ENCODE measurements at regions not wholly inside any gene's neighbourhood (a gene's known extent, or its start where the extent isn't known, plus 50 kb on each side); places are given as distances from the start of the nearest gene placed in this dataset.

DNA sequence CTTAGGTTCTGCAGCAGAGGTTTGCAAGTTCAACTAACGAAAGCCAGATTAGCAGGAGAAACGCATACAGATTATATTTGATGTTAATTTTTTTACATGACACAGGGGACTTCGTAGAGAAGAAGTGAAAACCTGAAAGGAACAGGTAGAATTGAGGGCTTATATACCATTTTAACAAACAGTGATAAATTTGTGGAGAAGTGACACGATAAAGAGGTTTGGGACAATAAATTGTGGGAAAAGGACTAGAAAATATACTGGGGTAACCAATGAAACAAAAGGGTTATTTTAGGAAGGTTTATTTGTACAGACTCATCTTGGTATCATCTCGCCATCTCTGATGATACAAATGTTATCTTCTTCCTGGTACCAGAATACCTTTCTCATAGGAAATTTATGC is 452.9 kb downstream of the SETD4 start:
- H3K36me3 ChIP-seq (ENCODE audit: insufficient read depth, low read length): no peaks in the 10 kb centered on the region
- no peaks in the 10 kb centered on the region for H3K9me3 ChIP-seq (ENCODE audit: low read length)
- Mint-ChIP-seq H3K9me3 (peaks cover 0 to 3% (median 0%) of the 10 kb centered on the region in 5 donors), H3K27ac (no peak overlapping the region), H3K4me1 (no peaks in the 10 kb centered on the region), H3K27me3 (peaks cover 14 to 41% of the 10 kb centered on the region in 2 donors), H3K36me3 (no peaks in the 10 kb centered on the region), H3K4me3 (no peak overlapping the region)
- H3K27ac ChIP-seq (ENCODE audit: low read depth, low read length): no peak overlapping the region
- ChIA-PET CTCF (no interaction called here), POLR2A (no interaction called here)
- no peak for DNase-seq
- H3K4me3 ChIP-seq (ENCODE audit: low read length): no peak overlapping the region
- H3K4me1 ChIP-seq (ENCODE audit: insufficient read depth, low read length): no peaks in the 10 kb centered on the region
- H3K27me3 ChIP-seq (ENCODE audit: insufficient read depth, low read length, poor library complexity, severe bottlenecking): no peaks in the 10 kb centered on the region

DNA sequence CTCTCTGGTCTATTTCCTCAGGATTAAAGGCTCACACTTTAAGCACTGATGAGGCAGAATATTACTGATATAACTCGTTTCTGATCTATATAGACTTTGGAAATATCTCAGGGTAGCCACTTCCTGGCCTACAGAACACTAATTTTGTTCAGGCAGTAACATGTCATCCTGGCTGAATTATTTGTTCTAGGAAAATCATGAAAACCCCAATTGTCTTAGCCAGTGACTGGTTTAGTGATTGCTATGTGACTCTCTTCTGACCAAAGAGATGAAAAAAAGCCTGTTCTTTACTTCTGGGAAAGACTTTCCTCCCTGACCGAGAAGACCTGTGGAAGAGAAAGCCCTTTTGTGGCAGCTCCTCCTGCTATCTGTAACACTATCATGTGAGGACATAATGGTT is 453.7 kb downstream of the SETD4 start:
- H3K9me3 ChIP-seq (ENCODE audit: low read length): no peaks in the 10 kb centered on the region
- no peaks in the 10 kb centered on the region for H3K4me1 ChIP-seq (ENCODE audit: insufficient read depth, low read length)
- peaks cover 10 to 40% of the 10 kb centered on the region in 2 donors for H3K27me3 Mint-ChIP-seq
- H3K36me3 Mint-ChIP-seq: no peaks in the 10 kb centered on the region
- no peak overlapping the region for H3K27ac ChIP-seq (ENCODE audit: low read depth, low read length)
- H3K4me3 ChIP-seq (ENCODE audit: low read length): no peak overlapping the region
- H3K27ac Mint-ChIP-seq: peak overlapping the region in 1 of 8 donors; percentile 64
- peaks cover 0 to 3% (median 0%) of the 10 kb centered on the region in 5 donors for H3K9me3 Mint-ChIP-seq
- H3K4me1 Mint-ChIP-seq: no peaks in the 10 kb centered on the region
- no peak for DNase-seq
- no peak overlapping the region for H3K4me3 Mint-ChIP-seq
- ChIA-PET CTCF (no interaction called here), POLR2A (no interaction called here)
- no peaks in the 10 kb centered on the region for H3K36me3 ChIP-seq (ENCODE audit: insufficient read depth, low read length)
- no peaks in the 10 kb centered on the region for H3K27me3 ChIP-seq (ENCODE audit: insufficient read depth, low read length, poor library complexity, severe bottlenecking)

DNA sequence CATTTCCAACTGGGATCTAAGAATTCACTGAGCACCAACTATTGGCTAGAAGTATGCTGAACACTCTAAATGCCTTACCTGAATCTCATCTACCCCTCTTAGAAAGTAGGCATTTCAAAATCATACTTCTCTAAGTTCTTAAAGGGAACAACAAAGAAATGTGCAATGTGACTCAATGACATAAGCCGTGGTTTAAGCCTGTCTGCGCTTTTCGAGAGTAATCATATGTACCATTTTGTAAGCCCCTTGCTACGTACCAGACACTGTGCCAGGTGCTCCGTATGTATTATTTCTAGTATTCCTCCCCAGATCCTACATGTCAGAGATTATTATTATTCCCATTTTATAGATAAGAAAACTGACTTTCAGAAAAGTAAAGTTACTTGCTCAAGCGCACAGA is 454.2 kb downstream of the SETD4 start:
- H3K9me3 ChIP-seq (ENCODE audit: low read length): no peaks in the 10 kb centered on the region
- Mint-ChIP-seq H3K4me1 (no peaks in the 10 kb centered on the region), H3K4me3 (no peak overlapping the region), H3K27ac (no peak overlapping the region), H3K27me3 (peaks cover 10 to 36% of the 10 kb centered on the region in 2 donors), H3K9me3 (peaks cover 0 to 3% (median 0%) of the 10 kb centered on the region in 5 donors), H3K36me3 (no peaks in the 10 kb centered on the region)
- H3K36me3 ChIP-seq (ENCODE audit: insufficient read depth, low read length): no peaks in the 10 kb centered on the region
- no peaks in the 10 kb centered on the region for H3K4me1 ChIP-seq (ENCODE audit: insufficient read depth, low read length)
- ChIA-PET CTCF (no interaction called here), POLR2A (no interaction called here)
- no peak overlapping the region for H3K27ac ChIP-seq (ENCODE audit: low read depth, low read length)
- H3K4me3 ChIP-seq (ENCODE audit: low read length): no peak overlapping the region
- H3K27me3 ChIP-seq (ENCODE audit: insufficient read depth, low read length, poor library complexity, severe bottlenecking): no peaks in the 10 kb centered on the region
- DNase-seq: no peak

DNA sequence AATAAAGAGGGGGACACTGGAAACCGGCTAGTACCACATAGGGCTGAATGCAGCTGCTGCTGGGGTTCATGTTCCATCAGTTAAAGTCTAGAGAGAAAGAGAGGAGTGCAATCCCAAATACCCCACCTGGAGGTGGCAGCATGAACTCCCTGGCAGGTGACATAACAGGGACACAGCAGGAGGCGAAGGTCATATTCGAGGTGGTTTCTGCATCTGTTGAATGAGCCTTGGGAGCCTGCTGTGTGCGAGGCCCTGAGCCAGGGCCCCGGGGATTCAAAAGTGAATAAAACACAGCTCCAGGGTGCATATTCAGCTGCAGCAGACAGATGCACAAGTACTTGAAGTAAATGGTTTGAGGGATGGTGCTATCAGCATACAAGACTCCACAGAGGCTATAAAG is 456.8 kb downstream of the SETD4 start:
- Mint-ChIP-seq H3K36me3 (no peaks in the 10 kb centered on the region), H3K4me1 (no peaks in the 10 kb centered on the region), H3K4me3 (no peak overlapping the region), H3K9me3 (peaks cover 0 to 3% (median 0%) of the 10 kb centered on the region in 5 donors), H3K27me3 (peaks cover 13 to 30% of the 10 kb centered on the region in 2 donors), H3K27ac (no peak overlapping the region)
- DNase-seq: no peak
- ChIA-PET CTCF (no interaction called here), POLR2A (no interaction called here)
- no peaks in the 10 kb centered on the region for H3K9me3 ChIP-seq (ENCODE audit: low read length)
- no peak overlapping the region for H3K4me3 ChIP-seq (ENCODE audit: low read length)
- H3K27me3 ChIP-seq (ENCODE audit: insufficient read depth, low read length, poor library complexity, severe bottlenecking): no peaks in the 10 kb centered on the region
- H3K4me1 ChIP-seq (ENCODE audit: insufficient read depth, low read length): no peaks in the 10 kb centered on the region
- H3K36me3 ChIP-seq (ENCODE audit: insufficient read depth, low read length): no peaks in the 10 kb centered on the region
- H3K27ac ChIP-seq (ENCODE audit: low read depth, low read length): no peak overlapping the region

DNA sequence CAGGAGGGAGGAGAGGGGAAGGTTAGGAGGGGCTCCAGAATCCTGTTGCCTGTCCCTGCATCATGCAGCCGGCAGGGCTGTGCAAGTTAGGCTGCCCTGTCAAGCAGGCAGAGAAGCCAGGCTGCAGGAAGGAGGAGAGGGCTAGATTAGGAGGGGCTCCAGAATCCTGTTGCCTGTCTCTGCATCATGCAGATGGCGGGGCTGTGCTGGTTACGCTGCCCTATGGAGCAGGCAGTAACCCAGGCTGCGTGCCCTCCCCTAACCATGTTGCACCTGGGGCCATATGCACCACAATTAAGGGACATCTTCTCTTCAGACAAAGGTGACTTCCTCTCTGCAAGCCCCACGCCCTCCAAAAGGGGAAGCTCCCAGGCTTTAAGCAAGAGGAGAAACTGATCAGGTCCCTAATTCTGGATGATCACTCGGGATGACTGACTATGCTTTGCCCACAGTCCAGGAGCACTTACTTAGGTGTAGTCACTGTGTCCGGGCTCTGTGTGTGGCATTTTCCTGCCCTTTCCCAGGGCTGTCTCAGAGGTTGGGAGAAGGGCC is 457.4 kb downstream of the SETD4 start:
- no peaks in the 10 kb centered on the region for H3K36me3 Mint-ChIP-seq
- H3K4me1 Mint-ChIP-seq: no peaks in the 10 kb centered on the region
- no peak overlapping the region for H3K4me3 Mint-ChIP-seq
- CTCF ChIA-PET: no interaction called here
- Histone ChIP-seq H3K9me3 (ENCODE audit: low read length) (no peaks in the 10 kb centered on the region), H3K27me3 (ENCODE audit: insufficient read depth, low read length, poor library complexity, severe bottlenecking) (no peaks in the 10 kb centered on the region), H3K4me1 (ENCODE audit: insufficient read depth, low read length) (no peaks in the 10 kb centered on the region), H3K27ac (ENCODE audit: low read depth, low read length) (no peak overlapping the region), H3K4me3 (ENCODE audit: low read length) (no peak overlapping the region), H3K36me3 (ENCODE audit: insufficient read depth, low read length) (no peaks in the 10 kb centered on the region)
- peaks cover 13 to 30% of the 10 kb centered on the region in 2 donors for H3K27me3 Mint-ChIP-seq
- peaks cover 0 to 3% (median 0%) of the 10 kb centered on the region in 5 donors for H3K9me3 Mint-ChIP-seq
- no peak overlapping the region for H3K27ac Mint-ChIP-seq
- POLR2A ChIA-PET: no interaction called here
- DNase-seq: no peak

DNA sequence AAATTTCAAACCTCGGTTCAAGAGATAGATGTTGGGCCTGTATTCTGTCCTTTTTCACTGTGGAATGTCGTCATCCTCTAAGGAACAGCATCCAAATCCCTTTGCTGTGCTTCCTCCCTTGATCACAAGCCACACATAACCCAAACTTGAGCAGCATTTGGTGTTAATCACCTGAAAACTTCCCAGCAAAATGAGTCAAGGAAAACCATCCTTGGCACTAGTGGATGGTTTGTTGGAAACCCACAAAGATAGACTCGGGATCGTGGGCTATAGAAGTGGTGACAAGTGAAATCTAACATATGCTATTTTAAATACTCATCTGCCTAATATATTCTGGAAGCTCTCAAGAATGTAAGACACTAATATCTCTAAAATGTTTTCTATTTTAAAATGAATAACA is 459.1 kb downstream of the SETD4 start:
- Mint-ChIP-seq H3K9me3 (no peaks in the 10 kb centered on the region), H3K27me3 (peaks cover 17 to 30% of the 10 kb centered on the region in 2 donors), H3K36me3 (no peaks in the 10 kb centered on the region), H3K4me1 (no peaks in the 10 kb centered on the region), H3K27ac (no peak overlapping the region), H3K4me3 (no peak overlapping the region)
- H3K27me3 ChIP-seq (ENCODE audit: insufficient read depth, low read length, poor library complexity, severe bottlenecking): no peaks in the 10 kb centered on the region
- no peaks in the 10 kb centered on the region for H3K4me1 ChIP-seq (ENCODE audit: insufficient read depth, low read length)
- ChIA-PET POLR2A (no interaction called here), CTCF (no interaction called here)
- no peak overlapping the region for H3K27ac ChIP-seq (ENCODE audit: low read depth, low read length)
- no peak for DNase-seq
- no peaks in the 10 kb centered on the region for H3K36me3 ChIP-seq (ENCODE audit: insufficient read depth, low read length)
- no peaks in the 10 kb centered on the region for H3K9me3 ChIP-seq (ENCODE audit: low read length)
- no peak overlapping the region for H3K4me3 ChIP-seq (ENCODE audit: low read length)

DNA sequence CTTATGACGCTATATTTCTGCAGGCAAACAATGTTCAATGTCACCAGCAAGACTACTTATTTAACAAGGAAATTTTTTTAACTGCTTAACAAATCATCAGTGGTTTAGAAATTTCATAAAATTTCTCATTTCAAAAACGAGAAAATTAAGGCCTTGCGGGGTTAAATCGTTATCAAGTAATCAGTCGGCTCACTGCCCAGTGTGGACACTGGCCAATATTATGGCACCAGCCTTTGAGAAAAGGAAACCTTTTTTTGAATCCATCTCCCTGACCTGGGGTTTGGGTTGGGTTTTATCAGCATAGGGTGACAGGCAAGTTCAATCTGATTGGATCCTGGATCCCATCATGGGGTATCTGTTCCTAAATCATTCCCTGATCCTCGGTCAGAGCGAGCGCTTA is 461.2 kb downstream of the SETD4 start:
- Mint-ChIP-seq H3K27ac (no peak overlapping the region), H3K27me3 (peaks cover 10 to 32% of the 10 kb centered on the region in 2 donors), H3K4me1 (no peaks in the 10 kb centered on the region), H3K9me3 (no peaks in the 10 kb centered on the region), H3K4me3 (no peak overlapping the region), H3K36me3 (no peaks in the 10 kb centered on the region)
- H3K4me1 ChIP-seq (ENCODE audit: insufficient read depth, low read length): no peaks in the 10 kb centered on the region
- H3K27me3 ChIP-seq (ENCODE audit: insufficient read depth, low read length, poor library complexity, severe bottlenecking): no peaks in the 10 kb centered on the region
- H3K27ac ChIP-seq (ENCODE audit: low read depth, low read length): no peak overlapping the region
- H3K9me3 ChIP-seq (ENCODE audit: low read length): no peaks in the 10 kb centered on the region
- CTCF ChIA-PET: no interaction called here
- POLR2A ChIA-PET: no interaction called here
- no peaks in the 10 kb centered on the region for H3K36me3 ChIP-seq (ENCODE audit: insufficient read depth, low read length)
- no peak overlapping the region for H3K4me3 ChIP-seq (ENCODE audit: low read length)
- DNase-seq: no peak

DNA sequence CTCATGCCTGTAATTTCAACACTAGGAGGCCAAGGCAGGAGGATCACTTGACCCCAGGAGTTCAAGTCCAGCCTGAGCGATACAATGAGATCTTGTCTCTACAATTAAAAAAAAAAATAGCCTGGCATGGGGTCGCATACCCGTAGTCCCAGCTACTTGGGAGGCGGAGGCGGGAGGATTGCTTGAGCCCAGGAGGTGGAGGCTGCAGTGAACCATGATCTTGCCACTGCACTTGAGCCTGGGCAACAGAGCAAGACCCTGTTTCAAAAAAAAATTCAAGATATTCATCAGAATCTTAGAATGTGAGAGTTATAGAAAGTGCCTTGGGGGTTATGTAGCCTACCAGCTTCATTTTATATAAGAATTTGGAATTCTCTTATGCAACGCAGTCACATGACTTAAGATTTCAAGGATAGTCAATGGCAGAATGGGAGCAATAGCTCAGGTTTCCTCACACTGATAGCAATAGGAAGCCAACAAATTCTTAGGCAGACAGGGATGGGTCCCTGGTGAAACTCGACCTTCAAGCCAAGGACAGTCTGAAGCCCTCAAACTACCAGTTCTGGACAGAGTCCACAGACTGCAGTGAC is 462.5 kb downstream of the SETD4 start:
- H3K9me3 Mint-ChIP-seq: no peaks in the 10 kb centered on the region

More for the DNA sequence above, 462.5 kb downstream of the SETD4 start:
- no peak overlapping the region for H3K4me3 Mint-ChIP-seq
- ChIA-PET POLR2A (no interaction called here), CTCF (no interaction called here)
- Histone ChIP-seq H3K9me3 (ENCODE audit: low read length) (no peaks in the 10 kb centered on the region), H3K36me3 (ENCODE audit: insufficient read depth, low read length) (no peaks in the 10 kb centered on the region), H3K27ac (ENCODE audit: low read depth, low read length) (no peak overlapping the region), H3K27me3 (ENCODE audit: insufficient read depth, low read length, poor library complexity, severe bottlenecking) (no peaks in the 10 kb centered on the region), H3K4me1 (ENCODE audit: insufficient read depth, low read length) (no peaks in the 10 kb centered on the region), H3K4me3 (ENCODE audit: low read length) (no peak overlapping the region)
- no peak for DNase-seq
- H3K36me3 Mint-ChIP-seq: no peaks in the 10 kb centered on the region
- H3K4me1 Mint-ChIP-seq: no peaks in the 10 kb centered on the region
- H3K27me3 Mint-ChIP-seq: peaks cover 14 to 31% of the 10 kb centered on the region in 2 donors
- H3K27ac Mint-ChIP-seq: no peak overlapping the region

Measured in CD8-positive, alpha-beta memory T cell (primary cell).